Skeletal muscle satellite cell (primary cell): ENCODE measurements at regions not wholly inside any gene's neighbourhood (a gene's known extent, or its start where the extent isn't known, plus 50 kb on each side); places are given as distances from the start of the nearest gene placed in this dataset.
"Not testable (repeated sequence)": the region's sequence is repeated elsewhere in the genome, so short reads cannot be mapped to it uniquely, and the experiment has no call there.

Source experiments
- H3K27me3 ChIP-seq: 2 replicates; pipeline ENCODE4 v1.7.0; 2013; ENCODE audit warnings: low read length; ENCODE audit not compliant: control insufficient read depth, insufficient read depth
- H3K36me3 ChIP-seq: 2 replicates; pipeline ENCODE4 v1.7.0; 2013; ENCODE audit warnings: mild to moderate bottlenecking, control low read depth, low read length; ENCODE audit not compliant: insufficient read depth
- H3K4me1 ChIP-seq: 2 replicates; pipeline ENCODE4 v1.7.0; 2013; ENCODE audit warnings: low read length; ENCODE audit not compliant: control insufficient read depth, insufficient read depth
- H3K4me2 ChIP-seq: 2 replicates; pipeline ENCODE4 v1.7.0; 2013; ENCODE audit warnings: mild to moderate bottlenecking, low read length
- H3K4me3 ChIP-seq: 2 replicates; pipeline ENCODE4 v1.7.0; 2013; ENCODE audit warnings: low read length
- H3K9ac ChIP-seq: 2 replicates; pipeline ENCODE4 v1.7.0; 2013; ENCODE audit warnings: mild to moderate bottlenecking, low read depth, low read length, moderate library complexity
- H3K9me3 ChIP-seq: replicated peaks from 2 replicates; pipeline ENCODE4 v1.7.0; 2013; ENCODE audit warnings: mild to moderate bottlenecking, control low read depth, low read length

DNA sequence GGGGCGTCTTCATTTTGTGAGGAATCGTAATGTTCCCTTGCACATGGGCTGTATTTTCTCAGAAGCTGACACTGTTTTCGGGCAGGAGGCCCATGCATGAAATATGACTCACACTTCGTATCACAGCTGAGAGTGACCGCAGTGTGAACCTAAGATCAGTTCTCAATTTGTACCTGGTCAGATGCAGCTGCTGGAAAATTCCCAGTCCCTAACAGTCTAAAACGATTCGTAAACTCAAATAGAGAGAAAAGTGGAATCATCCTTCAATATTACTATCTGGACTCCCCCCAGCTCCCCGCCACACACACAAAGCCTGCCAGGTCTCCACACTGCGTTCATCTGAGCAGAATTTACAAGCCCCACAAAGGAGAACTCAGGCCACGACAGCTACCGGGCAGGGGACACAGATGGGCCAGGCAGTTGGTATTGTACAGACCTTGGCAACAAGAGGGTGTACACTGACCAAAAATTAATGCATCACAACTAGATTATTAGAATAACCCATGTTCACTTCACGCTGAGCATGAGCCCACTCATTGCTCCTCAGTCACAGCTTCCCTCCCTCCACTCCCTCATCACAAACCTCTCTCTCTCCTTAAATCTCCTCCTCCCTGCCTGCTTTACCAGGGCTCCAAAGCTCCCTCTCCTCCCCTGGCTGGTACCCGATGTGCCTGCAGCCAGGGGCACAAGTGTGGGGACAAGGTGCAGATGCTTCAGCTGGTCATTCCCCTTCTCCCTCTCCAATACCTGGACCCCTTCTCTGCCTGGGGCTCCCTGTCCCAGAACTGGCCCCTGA lies 488.4 kb downstream of the PREX1 start:
- H3K36me3 ChIP-seq, result no peaks in the 10 kb centered on the region
- H3K4me3 ChIP-seq, result no peak overlapping the region
- peaks cover 7% of the 10 kb centered on the region for H3K4me1 ChIP-seq
- no peak overlapping the region for H3K4me2 ChIP-seq
- no peak overlapping the region for H3K9ac ChIP-seq
- H3K9me3 ChIP-seq, result no peaks in the 10 kb centered on the region
- H3K27me3 ChIP-seq, result peaks cover 44% of the 10 kb centered on the region

DNA sequence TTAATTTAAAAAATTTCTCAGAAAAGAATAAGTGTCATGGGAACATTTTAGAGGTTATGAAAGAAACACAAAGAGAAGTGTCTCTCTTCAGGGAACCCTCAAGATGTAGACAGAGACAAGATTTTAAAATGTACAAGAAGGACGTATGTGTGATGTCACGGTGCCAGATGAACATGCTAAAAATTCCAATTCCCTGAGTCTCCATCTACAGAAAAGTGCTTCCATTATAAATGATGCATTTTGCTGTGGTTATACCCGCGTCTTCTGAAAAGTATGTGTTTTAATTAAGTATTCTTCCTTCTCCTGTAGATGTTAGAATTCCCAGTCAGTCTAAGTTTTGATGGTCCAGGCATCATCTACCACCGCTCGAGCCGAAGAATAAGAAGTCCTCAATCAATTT lies 489.1 kb downstream of the PREX1 start:
- H3K9ac ChIP-seq, result no peak overlapping the region
- peaks cover 40% of the 10 kb centered on the region for H3K27me3 ChIP-seq
- H3K9me3 ChIP-seq, result no peaks in the 10 kb centered on the region
- no peak overlapping the region for H3K4me2 ChIP-seq
- peaks cover 7% of the 10 kb centered on the region for H3K4me1 ChIP-seq
- H3K4me3 ChIP-seq, result no peak overlapping the region
- H3K36me3 ChIP-seq, result no peaks in the 10 kb centered on the region

DNA sequence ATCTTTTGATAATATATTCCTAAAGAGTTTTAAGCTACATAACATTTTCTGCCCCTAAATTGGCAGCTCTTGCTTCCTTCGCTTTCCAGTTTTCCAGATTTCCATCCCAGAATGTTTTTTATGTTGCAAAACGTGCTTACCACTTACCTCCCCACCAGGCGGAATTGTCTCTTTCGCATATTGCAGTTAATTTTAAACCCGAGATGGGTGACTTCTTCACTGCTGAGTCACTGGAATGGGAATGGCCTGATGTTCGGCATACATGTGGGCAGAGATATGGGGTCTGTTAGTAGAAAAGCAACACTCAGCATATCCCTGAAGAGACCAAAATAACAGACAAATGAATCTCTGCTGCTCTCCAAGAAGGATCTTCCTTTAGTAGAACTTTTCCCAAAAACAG lies 491.2 kb downstream of the PREX1 start:
- Histone ChIP-seq H3K4me2 (no peak overlapping the region), H3K4me3 (no peak overlapping the region), H3K4me1 (peaks cover 7% of the 10 kb centered on the region), H3K27me3 (peaks cover 29% of the 10 kb centered on the region), H3K9ac (no peak overlapping the region), H3K36me3 (no peaks in the 10 kb centered on the region), H3K9me3 (no peaks in the 10 kb centered on the region)

DNA sequence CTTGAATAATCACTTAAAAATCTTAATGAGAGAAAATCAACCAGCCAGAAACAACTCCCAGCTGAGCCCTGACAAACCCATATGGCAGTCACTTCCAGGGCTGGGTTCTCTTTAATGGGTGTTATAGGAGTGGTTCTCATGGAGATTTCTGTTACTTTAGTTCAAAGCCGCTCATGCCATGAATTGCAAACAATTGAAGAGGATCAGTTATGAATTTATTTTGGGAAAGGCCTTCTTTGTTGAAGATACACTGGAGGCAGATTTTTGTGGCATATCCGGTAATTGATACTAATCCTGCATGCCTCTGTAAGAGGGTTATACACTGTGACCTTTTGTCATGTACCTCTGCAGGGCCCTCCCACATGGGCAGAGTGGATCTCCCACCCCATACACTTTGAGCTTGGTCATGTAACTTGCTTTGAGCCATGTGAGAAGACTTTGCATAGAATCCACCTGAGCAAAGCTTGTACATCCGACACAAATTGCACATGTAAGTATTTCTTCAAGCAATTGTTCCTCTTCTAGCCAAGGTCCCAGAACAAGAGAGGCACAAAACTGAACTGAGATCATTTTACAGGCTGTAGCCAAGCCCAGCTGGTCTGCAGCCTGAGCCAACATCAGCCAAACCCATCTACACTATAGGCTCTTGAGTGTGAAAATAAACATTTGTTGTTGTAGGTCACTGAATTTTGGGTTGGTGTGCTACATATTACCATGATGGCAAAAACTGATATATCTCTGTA lies 492.3 kb downstream of the PREX1 start:
- Histone ChIP-seq H3K4me2 (no peak overlapping the region), H3K4me3 (no peak overlapping the region), H3K9ac (no peak overlapping the region), H3K4me1 (peaks cover 7% of the 10 kb centered on the region), H3K27me3 (peaks cover 35% of the 10 kb centered on the region), H3K36me3 (no peaks in the 10 kb centered on the region), H3K9me3 (no peaks in the 10 kb centered on the region)

DNA sequence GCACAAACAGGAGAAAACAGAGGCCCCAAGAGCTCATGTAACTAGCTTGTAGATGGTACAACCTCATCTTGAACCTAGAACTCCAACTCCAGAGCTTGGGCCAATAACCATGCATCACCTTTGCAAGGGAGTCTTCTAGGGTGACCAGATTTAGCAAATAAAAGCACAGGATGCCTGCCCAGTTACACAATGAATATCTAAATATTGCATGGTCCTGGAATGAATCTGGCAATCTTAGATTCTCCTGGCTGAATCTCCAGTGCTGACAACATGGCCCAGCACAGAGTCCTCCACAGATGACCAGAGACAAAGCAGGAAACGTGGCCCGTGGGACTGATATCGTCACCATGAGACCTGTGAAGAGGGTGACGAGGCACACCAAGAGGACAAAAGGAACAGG lies 494.1 kb downstream of the PREX1 start:
- H3K4me3 ChIP-seq, result no peak overlapping the region
- H3K36me3 ChIP-seq, result no peaks in the 10 kb centered on the region
- H3K27me3 ChIP-seq, result peaks cover 26% of the 10 kb centered on the region
- no peaks in the 10 kb centered on the region for H3K9me3 ChIP-seq
- H3K9ac ChIP-seq, result no peak overlapping the region
- H3K4me1 ChIP-seq, result no peaks in the 10 kb centered on the region
- H3K4me2 ChIP-seq, result no peak overlapping the region

DNA sequence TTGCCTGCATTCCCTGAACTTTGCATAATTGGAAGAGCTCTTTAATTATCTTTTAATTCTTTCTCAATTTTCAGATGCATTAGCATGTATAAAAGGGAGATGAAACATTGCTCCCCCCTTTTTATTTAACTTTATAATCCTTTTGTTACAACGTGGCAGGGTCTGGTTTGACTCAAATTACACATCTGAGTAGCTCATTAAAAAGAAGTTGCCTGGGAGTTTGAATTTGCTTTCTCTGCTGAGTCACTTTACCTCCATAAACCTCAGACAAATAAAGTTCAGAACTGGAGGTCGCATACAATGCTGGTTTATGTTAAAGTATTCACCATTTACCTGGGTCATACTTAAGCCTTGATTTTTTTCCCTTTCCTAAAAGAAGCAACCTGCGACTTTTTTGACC lies 495.2 kb downstream of the PREX1 start:
- Histone ChIP-seq H3K4me2 (no peak overlapping the region), H3K9ac (no peak overlapping the region), H3K36me3 (no peaks in the 10 kb centered on the region), H3K9me3 (no peaks in the 10 kb centered on the region), H3K4me1 (no peaks in the 10 kb centered on the region), H3K4me3 (no peak overlapping the region), H3K27me3 (peaks cover 26% of the 10 kb centered on the region)

DNA sequence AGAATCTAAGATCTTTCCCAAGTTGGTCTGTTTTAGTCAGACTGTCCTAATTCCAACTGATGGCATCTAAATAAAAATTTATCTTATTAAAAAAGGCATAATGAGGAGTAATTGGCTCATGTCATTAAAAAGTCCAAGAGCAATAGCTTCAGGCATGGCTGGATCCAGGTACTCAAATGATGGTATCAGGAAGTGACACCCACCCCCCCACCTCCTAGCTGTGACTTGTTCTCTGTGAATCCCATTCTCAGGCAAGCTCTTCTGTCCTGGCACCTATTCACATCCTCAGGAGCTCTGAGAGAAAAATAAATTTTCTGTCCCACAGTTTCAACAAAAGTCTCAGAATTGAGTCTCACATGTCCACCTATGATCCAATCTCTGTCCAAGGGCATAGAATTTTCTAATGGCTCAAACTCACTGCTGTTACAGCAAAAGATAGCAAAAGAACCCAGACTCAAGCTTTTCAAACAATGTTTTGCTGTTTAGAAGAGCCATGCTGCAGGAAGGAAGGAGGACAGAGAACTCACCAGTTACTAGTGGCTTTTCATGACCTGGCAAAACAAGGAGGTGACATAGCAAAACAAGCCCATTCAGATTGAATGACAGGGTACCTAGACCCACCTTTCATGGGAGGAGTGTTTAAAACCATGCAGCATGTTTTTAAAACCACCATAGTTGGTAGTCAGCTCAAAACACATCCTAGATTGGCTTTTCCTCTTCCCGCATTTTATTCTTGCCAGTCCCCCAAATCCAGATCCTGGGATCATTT lies 496.1 kb downstream of the PREX1 start:
- no peak overlapping the region for H3K4me3 ChIP-seq
- H3K27me3 ChIP-seq, result peaks cover 31% of the 10 kb centered on the region
- no peaks in the 10 kb centered on the region for H3K9me3 ChIP-seq
- no peak overlapping the region for H3K9ac ChIP-seq
- H3K4me2 ChIP-seq, result no peak overlapping the region
- H3K4me1 ChIP-seq, result no peaks in the 10 kb centered on the region
- no peaks in the 10 kb centered on the region for H3K36me3 ChIP-seq

DNA sequence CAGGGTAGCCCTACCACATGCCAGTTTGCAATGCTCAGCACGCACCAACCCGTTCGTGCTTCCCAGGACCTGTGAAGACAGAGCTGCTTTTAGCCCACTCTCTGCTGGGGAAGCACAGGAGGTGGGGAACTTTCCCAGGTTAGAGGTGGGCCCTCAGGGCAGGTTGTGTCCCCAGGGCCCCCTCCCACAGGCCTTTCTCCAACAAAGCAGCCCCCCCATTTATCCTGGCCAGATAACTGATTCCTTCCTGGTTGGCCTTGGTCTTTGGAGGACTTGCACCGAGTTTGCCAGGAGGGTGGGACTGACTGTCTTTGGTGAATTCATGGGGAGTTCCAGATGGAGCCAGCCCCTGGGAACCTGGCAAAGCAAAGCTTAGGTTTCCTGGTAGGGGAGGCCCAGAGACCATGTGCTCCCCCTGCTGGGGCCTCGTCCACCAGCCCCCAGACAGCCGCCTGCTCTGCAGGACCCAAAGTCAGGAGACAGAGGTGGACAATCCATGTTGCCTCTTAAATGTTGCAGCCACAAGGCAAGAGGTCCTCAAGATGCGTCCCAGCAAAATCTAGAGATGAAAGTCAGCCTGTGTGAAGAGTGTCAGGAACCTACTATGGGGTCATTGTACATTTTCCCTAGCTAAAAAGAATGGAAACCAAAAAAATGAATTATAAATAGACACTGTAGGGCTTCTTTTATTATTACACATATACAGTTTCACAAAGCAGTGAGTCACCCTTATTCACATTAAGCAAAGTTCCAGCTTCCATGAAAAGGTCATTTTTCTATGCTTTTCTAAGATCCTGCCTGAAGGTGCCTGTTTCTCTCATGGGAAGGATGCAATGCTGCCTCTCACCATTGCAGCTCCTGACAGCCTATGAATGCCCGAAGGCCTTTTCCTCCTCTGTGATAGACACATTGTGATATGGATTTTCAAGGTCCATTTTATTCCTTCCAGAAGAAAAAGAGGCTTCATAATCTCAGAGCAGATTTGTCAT lies 497.8 kb downstream of the PREX1 start:
- H3K4me2 ChIP-seq, result no peak overlapping the region
- H3K9me3 ChIP-seq, result no peaks in the 10 kb centered on the region
- no peak overlapping the region for H3K9ac ChIP-seq
- H3K27me3 ChIP-seq, result peaks cover 39% of the 10 kb centered on the region
- no peaks in the 10 kb centered on the region for H3K4me1 ChIP-seq
- H3K36me3 ChIP-seq, result no peaks in the 10 kb centered on the region
- no peak overlapping the region for H3K4me3 ChIP-seq

DNA sequence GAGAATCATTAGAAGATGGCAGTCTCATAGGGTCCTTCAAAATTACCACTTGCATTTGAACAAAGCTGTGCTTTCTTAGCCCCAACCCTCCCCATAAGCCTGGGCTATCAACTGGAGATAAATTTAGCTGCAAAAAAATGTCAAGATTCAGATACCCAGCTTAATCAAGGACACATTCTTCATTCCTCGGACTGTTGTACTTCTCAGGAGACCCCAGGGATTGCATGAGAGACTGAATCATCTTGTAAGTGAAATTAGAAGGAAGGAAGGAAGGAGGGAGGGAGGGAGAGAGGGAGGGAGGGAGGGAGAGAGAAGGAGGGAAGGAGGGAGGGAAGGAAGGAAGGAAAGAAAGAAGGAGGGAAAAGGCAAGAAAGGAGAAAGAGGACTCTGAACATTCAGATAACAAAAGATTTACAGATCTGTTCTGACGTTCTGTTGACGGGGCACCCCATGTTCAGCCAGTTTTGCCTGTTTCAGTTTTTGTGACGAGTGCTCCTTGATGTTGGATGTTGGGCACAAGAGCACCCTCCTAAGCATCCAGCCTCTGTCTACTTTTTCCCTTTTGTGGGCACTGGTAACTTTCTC lies 498.7 kb downstream of the PREX1 start:
- Histone ChIP-seq H3K9ac (no peak overlapping the region), H3K27me3 (peaks cover 39% of the 10 kb centered on the region), H3K4me2 (no peak overlapping the region), H3K9me3 (no peaks in the 10 kb centered on the region), H3K36me3 (no peaks in the 10 kb centered on the region), H3K4me3 (no peak overlapping the region), H3K4me1 (no peaks in the 10 kb centered on the region)

DNA sequence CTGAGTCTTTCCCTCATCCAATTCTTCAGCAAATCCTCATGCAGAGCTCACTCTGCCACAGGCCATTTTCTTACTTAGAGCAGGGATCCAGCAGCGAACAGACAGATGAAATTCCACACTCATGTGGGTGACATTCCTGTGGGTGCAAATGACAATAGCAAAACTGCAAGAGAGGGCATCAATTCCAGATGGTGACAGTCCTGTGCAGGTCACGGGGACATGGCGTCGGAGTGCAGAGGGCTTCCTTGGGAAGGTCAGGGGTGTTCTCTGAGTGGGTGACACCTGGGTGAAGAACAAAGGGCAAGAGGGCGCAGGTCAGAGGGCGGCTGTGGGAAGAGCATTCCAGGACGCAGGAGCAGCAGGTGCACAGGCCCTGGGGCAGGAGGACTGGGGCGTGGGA lies 500.0 kb downstream of the PREX1 start:
- not testable (repeated sequence) for H3K36me3 ChIP-seq, H3K9me3 ChIP-seq, H3K4me2 ChIP-seq, H3K9ac ChIP-seq, H3K4me1 ChIP-seq, H3K4me3 ChIP-seq
- peaks cover 39% of the 10 kb centered on the region for H3K27me3 ChIP-seq
